Transverse colon (tissue), 4 donors: ENCODE measurements at regions not wholly inside any gene's neighbourhood (a gene's known extent, or its start where the extent isn't known, plus 50 kb on each side); places are given as distances from the start of the nearest gene placed in this dataset.
A peak's percentile ranks its signal among the peaks of the same experiment; 100 is the strongest.

Source experiments
- DNase-seq: peaks from one replicate; pipeline ENCODE4 v3.0.0-alpha.2; 2019
- H3K27ac ChIP-seq, 4 donors: fragments of 200-600 bp; sonication (generic); 2 replicates each; pipeline ENCODE4 v1.5.1; 2016 to 2018; ENCODE audit warnings: inconsistent platforms in 4 of 4
- H3K27me3 ChIP-seq: fragments of 200-600 bp; sonication (generic); 2 replicates; pipeline ENCODE4 v1.5.1; 2017; ENCODE audit warnings: inconsistent platforms
- H3K36me3 ChIP-seq, 4 donors: fragments of 200-600 bp; sonication (generic); 2 replicates each; pipeline ENCODE4 v1.5.1; 2017 to 2019; ENCODE audit warnings: inconsistent platforms in 4 of 4
- H3K4me1 ChIP-seq, 4 donors: fragments of 200-600 bp; sonication (generic); 2 replicates each; pipeline ENCODE4 v1.5.1; 2017 to 2020; ENCODE audit warnings: inconsistent platforms in 4 of 4
- H3K4me3 ChIP-seq, 4 donors: fragments of 200-600 bp; sonication (generic); 1 replicate in 1 of 4; 2 replicates in 3 of 4; pipeline versions ENCODE4 v1.5.1 to v1.6.1; 2017 to 2019; ENCODE audit warnings: inconsistent platforms in 4 of 4
- H3K9me3 ChIP-seq, 2 donors: fragments of 200-600 bp; sonication (generic); 2 replicates each; pipeline ENCODE4 v1.5.1; 2017 to 2019; ENCODE audit warnings: inconsistent platforms in 2 of 2
- EP300 ChIP-seq: sonication (generic); formaldehyde crosslinking; IDR thresholded peaks from one replicate; pipeline ENCODE4 v1.6.1; 2017; ENCODE audit warnings: antibody characterized with exemption, low read depth
- POLR2A ChIP-seq: fragments of 450-650 bp; IDR thresholded peaks from one replicate; pipeline ENCODE4 v1.6.1; 2016; ENCODE audit warnings: antibody characterized with exemption, mild to moderate bottlenecking, moderate library complexity
- POLR2AphosphoS5 ChIP-seq, 3 donors: sonication (generic); formaldehyde crosslinking; IDR thresholded peaks; one replicate each; pipeline ENCODE4 v1.6.1; 2016; ENCODE audit warnings: antibody characterized with exemption in 3 of 3
- WGBS, 2 donors: methylation state at CpG; one replicate each; pipeline ENCODE4 v1.1.5; 2018; ENCODE audit warnings: low coverage in 1 of 2; 5-methylcytosine and 5-hydroxymethylcytosine counted together
- in situ Hi-C, 4 donors: fragments of 200-750 bp; cut with MboI; loops; one replicate each; pipeline versions ENCODE4 v1.15.0 to v1.15.1; 2017; ENCODE audit warnings: low sequenced_read_pairs in 3 of 4, low pct_ligation_motif_present in 1 of 4, low pct_unique_long_range_greater_than_20kb in 1 of 4
- intact Hi-C: fragments of 100-400 bp; cut with DNase I; formaldehyde crosslinking; loops from one replicate; pipeline ENCODE4 v1.15.1; 2023; ENCODE audit warnings: low total_unique reads
- TF ChIP-seq, protein P1 (sequence below), 5 experiments: fragments of 200-600 bp in 3 of 5; fragments of 450-650 bp in 2 of 5; sonication (generic) in 3 of 5; IDR thresholded peaks; 1 replicate in 2 of 5; 2 replicates in 3 of 5; pipeline ENCODE4 v1.5.1; 2016 to 2017; ENCODE audit warnings: antibody characterized with exemption in 5 of 5, inconsistent platforms in 3 of 5, mild to moderate bottlenecking in 2 of 5, moderate library complexity in 1 of 5

DNA sequence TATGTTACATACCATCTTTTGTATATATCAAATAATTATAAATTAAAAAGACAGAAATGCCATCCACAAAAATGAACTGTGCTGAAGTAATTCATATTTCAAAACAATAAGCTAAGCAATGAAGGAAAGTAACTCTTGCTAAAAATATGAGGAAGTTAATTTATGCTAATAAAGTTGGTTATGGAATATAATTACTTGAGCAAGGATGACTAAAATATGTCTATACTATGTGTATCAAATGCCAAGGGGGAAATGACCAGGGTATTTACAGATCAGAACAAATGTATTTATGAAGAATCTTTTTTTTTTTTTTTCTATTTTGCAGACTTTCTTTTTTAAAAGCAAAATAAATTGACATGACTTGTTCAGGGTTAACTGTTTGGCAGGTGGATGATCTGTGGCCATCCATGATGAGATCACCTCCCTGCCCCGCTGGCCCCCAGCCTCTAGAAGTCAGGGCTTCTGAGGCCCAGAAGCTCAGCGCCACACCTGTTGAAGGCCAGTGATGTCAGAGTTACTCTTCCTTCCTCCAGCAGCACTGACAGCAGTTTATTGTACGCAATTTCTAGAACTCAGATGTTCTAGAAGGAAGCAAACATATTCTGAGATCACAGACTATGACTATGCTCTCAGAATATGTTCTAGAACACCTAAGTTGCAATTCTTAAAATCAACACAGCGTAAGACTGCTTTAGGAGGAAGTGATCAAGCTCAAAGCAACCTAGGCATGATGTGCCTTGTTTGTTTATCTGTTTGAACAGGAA lies 196.1 kb upstream of the KLF14 start:
- WGBS, 2 donors = 49 to 71% methylated on average over 3 to 4 of the region's 4 CpGs
- H3K4me3 ChIP-seq = no peak overlapping the region
- TF ChIP-seq EP300 = no peak
- peak; percentile 27 for TF ChIP-seq POLR2A
- TF ChIP-seq POLR2AphosphoS5 (IDR thresholded peaks at IDR 0.05) = peak in 2 of 3 donors; percentile 43 to 60
- TF ChIP-seq, protein P1, sequence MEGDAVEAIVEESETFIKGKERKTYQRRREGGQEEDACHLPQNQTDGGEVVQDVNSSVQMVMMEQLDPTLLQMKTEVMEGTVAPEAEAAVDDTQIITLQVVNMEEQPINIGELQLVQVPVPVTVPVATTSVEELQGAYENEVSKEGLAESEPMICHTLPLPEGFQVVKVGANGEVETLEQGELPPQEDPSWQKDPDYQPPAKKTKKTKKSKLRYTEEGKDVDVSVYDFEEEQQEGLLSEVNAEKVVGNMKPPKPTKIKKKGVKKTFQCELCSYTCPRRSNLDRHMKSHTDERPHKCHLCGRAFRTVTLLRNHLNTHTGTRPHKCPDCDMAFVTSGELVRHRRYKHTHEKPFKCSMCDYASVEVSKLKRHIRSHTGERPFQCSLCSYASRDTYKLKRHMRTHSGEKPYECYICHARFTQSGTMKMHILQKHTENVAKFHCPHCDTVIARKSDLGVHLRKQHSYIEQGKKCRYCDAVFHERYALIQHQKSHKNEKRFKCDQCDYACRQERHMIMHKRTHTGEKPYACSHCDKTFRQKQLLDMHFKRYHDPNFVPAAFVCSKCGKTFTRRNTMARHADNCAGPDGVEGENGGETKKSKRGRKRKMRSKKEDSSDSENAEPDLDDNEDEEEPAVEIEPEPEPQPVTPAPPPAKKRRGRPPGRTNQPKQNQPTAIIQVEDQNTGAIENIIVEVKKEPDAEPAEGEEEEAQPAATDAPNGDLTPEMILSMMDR (IDR thresholded peaks at IDR 0.05) = no peak
- intact Hi-C loops = no loop called here
- DNase-seq = peak; percentile 60
- H3K9me3 ChIP-seq = no peaks in the 10 kb centered on the region
- peaks cover 0 to 30% (median 18%) of the 10 kb centered on the region in 4 donors for H3K4me1 ChIP-seq
- H3K27ac ChIP-seq = peak overlapping the region; percentile 52 to 79 (median 74)
- H3K36me3 ChIP-seq = no peaks in the 10 kb centered on the region
- in situ Hi-C loops = no loop called here
- no peaks in the 10 kb centered on the region for H3K27me3 ChIP-seq

DNA sequence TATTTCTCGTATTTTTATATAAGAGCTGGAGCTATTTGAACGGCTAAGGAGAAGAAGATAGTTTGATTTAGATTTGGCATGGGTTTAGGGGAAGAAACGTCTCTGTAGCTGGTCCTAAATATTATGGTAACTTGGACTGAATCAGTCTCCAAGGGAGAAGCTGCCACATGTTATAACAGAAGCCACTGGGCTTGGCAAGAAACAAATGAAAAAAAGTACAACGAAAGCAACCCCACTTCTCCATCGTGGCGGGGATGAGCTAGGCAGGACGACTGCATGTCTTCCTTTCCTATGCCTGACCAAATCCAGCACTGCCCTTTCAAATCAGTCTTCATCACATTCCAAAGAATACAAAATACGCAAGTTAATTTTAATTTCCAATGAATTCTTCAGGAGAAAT lies 196.7 kb upstream of the KLF14 start:
- H3K36me3 ChIP-seq = no peaks in the 10 kb centered on the region
- intact Hi-C loops (no loop called here), in situ Hi-C loops (no loop called here)
- no peaks in the 10 kb centered on the region for H3K9me3 ChIP-seq
- DNase-seq = no peak
- TF ChIP-seq EP300 = no peak
- H3K4me3 ChIP-seq = no peak overlapping the region
- H3K27me3 ChIP-seq = no peaks in the 10 kb centered on the region
- peak overlapping the region; percentile 52 to 79 (median 74) for H3K27ac ChIP-seq
- H3K4me1 ChIP-seq = peaks cover 0 to 24% (median 12%) of the 10 kb centered on the region in 4 donors
- 60 to 61% methylated on average over 8 of the region's 8 CpGs for WGBS, 2 donors

DNA sequence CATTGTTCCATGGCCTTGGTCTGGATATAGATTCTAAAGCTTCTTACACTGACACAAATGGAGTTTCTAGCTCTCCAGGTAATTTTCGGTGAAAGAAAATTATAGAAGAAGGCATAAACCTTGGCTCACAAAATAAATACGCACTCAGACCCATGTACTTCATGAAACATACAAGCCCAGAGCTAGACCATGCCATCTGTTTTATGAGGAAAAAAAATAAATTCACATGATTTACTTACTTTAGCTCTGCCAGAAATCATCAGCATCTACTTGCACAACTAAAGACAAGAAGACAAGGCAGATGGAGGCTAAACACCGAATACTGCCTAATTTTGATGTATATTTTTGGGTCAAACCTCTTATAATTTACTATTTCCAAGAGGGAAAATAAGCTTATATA lies 197.4 kb upstream of the KLF14 start:
- no peak for DNase-seq
- H3K9me3 ChIP-seq = no peaks in the 10 kb centered on the region
- peak overlapping the region; percentile 52 to 79 (median 74) for H3K27ac ChIP-seq
- WGBS, 2 donors = 92 to 93% methylated on average over 3 of the region's 3 CpGs
- peaks cover 0 to 23% (median 11%) of the 10 kb centered on the region in 4 donors for H3K4me1 ChIP-seq
- no peak for TF ChIP-seq POLR2A
- TF ChIP-seq EP300 = no peak
- TF ChIP-seq, protein P1 (IDR thresholded peaks at IDR 0.05) = no peak
- TF ChIP-seq POLR2AphosphoS5 (IDR thresholded peaks at IDR 0.05) = no peak
- H3K27me3 ChIP-seq = no peaks in the 10 kb centered on the region
- no peak overlapping the region for H3K4me3 ChIP-seq
- in situ Hi-C loops (no loop called here), intact Hi-C loops (no loop called here)
- H3K36me3 ChIP-seq = no peaks in the 10 kb centered on the region

DNA sequence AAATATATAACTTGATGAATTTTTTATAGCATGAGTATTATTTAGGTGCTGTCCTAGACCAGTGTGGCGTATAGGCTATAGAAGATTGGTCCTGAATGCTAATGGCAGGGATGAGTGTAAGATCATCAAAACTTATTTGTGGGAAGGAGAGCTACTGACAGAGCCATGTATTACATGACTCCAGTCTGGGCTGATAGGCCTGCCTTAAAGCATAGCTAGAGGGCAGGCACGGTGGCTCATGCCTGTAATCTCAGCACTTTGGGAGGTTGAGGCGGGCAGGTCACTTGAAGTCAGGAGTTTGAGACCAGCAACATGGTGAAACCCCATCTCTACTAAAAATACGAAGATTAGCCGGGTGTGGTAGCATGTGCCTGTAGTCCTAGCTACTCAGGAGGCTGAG lies 198.1 kb upstream of the KLF14 start:
- in situ Hi-C loops = no loop called here
- H3K9me3 ChIP-seq = no peaks in the 10 kb centered on the region
- peak overlapping the region in 1 of 4 donors; percentile 79 for H3K27ac ChIP-seq

More for the DNA sequence above, 198.1 kb upstream of the KLF14 start:
- DNase-seq = no peak
- Histone ChIP-seq H3K4me1 (peaks cover 0 to 25% (median 11%) of the 10 kb centered on the region in 4 donors), H3K27me3 (no peaks in the 10 kb centered on the region), H3K4me3 (no peak overlapping the region), H3K36me3 (no peaks in the 10 kb centered on the region)
- WGBS, 2 donors = 91% methylated on average over 3 to 5 of the region's 5 CpGs
- intact Hi-C loops = no loop called here
- TF ChIP-seq, protein P1 (IDR thresholded peaks at IDR 0.05) = no peak
- TF ChIP-seq POLR2AphosphoS5 (IDR thresholded peaks at IDR 0.05) (peak in 1 of 3 donors; percentile 5), POLR2A (no peak)
